Keratinocyte (primary cell): ENCODE measurements at regions not wholly inside any gene's neighbourhood (a gene's known extent, or its start where the extent isn't known, plus 50 kb on each side); places are given as distances from the start of the nearest gene placed in this dataset.

Experiments used
- DNase-seq: peaks from one replicate; pipeline ENCODE4 v3.0.0-alpha.2; 2011; ENCODE audit warnings: low read depth, missing footprints, low spot score
- FAIRE-seq: peaks from 2 replicates; lab custom pipeline; 2011; peaks lifted over from hg19 to GRCh38; lab: Jason Lieb, UNC
- H2AFZ ChIP-seq: 2 replicates; pipeline ENCODE4 v1.6.0; 2012; ENCODE audit warnings: low read length, control low read depth, inconsistent platforms; ENCODE audit not compliant: control insufficient read depth
- H3K27ac ChIP-seq: 2 replicates; pipeline ENCODE4 v1.5.1; 2011; ENCODE audit warnings: low read length; ENCODE audit not compliant: control insufficient read depth, insufficient read depth
- H3K27me3 ChIP-seq: 3 replicates; pipeline ENCODE4 v1.6.0; 2011; ENCODE audit warnings: low read length; ENCODE audit not compliant: control insufficient read depth, insufficient read depth; ENCODE audit errors: extremely low read depth
- H3K36me3 ChIP-seq, 2 experiments: 2 replicates in 1 of 2; 3 replicates in 1 of 2; pipeline ENCODE4 v1.5.1; 2011; ENCODE audit warnings: low read length in 2 of 2, mild to moderate bottlenecking in 1 of 2; ENCODE audit not compliant: control insufficient read depth in 2 of 2, insufficient read depth in 2 of 2; ENCODE audit errors: extremely low read depth in 1 of 2
- H3K4me1 ChIP-seq: 3 replicates; pipeline ENCODE4 v1.5.1; 2011; ENCODE audit warnings: low read length; ENCODE audit not compliant: control insufficient read depth, insufficient read depth; ENCODE audit errors: extremely low read depth
- H3K4me2 ChIP-seq: 3 replicates; pipeline ENCODE4 v1.6.0; 2011; ENCODE audit warnings: low read depth, low read length; ENCODE audit not compliant: control insufficient read depth, insufficient read depth; ENCODE audit errors: extremely low read depth
- H3K4me3 ChIP-seq, 3 experiments: fragments of 200-600 bp in 1 of 3; sonication (generic) in 1 of 3; 2 replicates in 2 of 3; 3 replicates in 1 of 3; pipeline ENCODE4 v1.5.1; 2011 to 2016; ENCODE audit warnings: low read length in 3 of 3, mild to moderate bottlenecking in 3 of 3, control low read depth in 2 of 3, inconsistent platforms in 1 of 3, low read depth in 1 of 3, mixed read lengths in 1 of 3, mixed run types in 1 of 3, moderate library complexity in 1 of 3; ENCODE audit not compliant: control insufficient read depth in 2 of 3, insufficient read depth in 2 of 3; ENCODE audit errors: extremely low read depth in 1 of 3
- H3K79me2 ChIP-seq: 2 replicates; pipeline ENCODE4 v1.6.0; 2012; ENCODE audit warnings: low read length; ENCODE audit not compliant: control insufficient read depth, insufficient read depth
- H3K9ac ChIP-seq: 3 replicates; pipeline ENCODE4 v1.6.0; 2011; ENCODE audit warnings: low read length; ENCODE audit not compliant: control insufficient read depth, insufficient read depth; ENCODE audit errors: extremely low read depth
- H3K9me1 ChIP-seq: 3 replicates; pipeline ENCODE4 v1.6.0; 2011; ENCODE audit warnings: low read length; ENCODE audit not compliant: control insufficient read depth, insufficient read depth; ENCODE audit errors: extremely low read depth
- H3K9me3 ChIP-seq: 2 replicates; pipeline ENCODE4 v1.5.1; 2012; ENCODE audit warnings: low read depth, low read length; ENCODE audit not compliant: control insufficient read depth
- H4K20me1 ChIP-seq: 3 replicates; pipeline ENCODE4 v1.6.0; 2011; ENCODE audit warnings: low read length; ENCODE audit not compliant: control insufficient read depth, insufficient read depth; ENCODE audit errors: extremely low read depth
- CTCF ChIP-seq, 3 experiments: IDR thresholded peaks in 1 of 3; conservative IDR thresholded peaks in 1 of 3; optimal IDR thresholded peaks in 1 of 3; 2 replicates in 2 of 3; 3 replicates in 1 of 3; pipeline versions ENCODE3 to v1.5.1; 2011; ENCODE audit warnings: low read length in 3 of 3, mild to moderate bottlenecking in 3 of 3, moderate library complexity in 2 of 3, control low read depth in 1 of 3, inconsistent platforms in 1 of 3; ENCODE audit not compliant: insufficient read depth in 2 of 3; ENCODE audit errors: extremely low read depth in 1 of 3
- EZH2 ChIP-seq: IDR thresholded peaks from one replicate; pipeline ENCODE4 v1.6.1; 2012; ENCODE audit warnings: inconsistent platforms, mild to moderate bottlenecking, low read length, moderate library complexity
- dilution Hi-C: fragments of 300-500 bp; cut with MboI; formaldehyde crosslinking; loops from one replicate; pipeline ENCODE4 v1.7.0; 2020; ENCODE audit warnings: low sequenced_read_pairs; ENCODE audit not compliant: extremely low pct_ligation_motif_present

GRCh38 chr6:22878324-22878701 lies 308.9 kb downstream of the HDGFL1 start:
- no peak overlapping the region for H3K4me2 ChIP-seq

GRCh38 chr6:22878706-22879105 lies 309.3 kb downstream of the HDGFL1 start:
- H3K27ac ChIP-seq, result no peak overlapping the region
- H3K4me1 ChIP-seq, result peaks cover 8% of the 10 kb centered on the region
- H3K9ac ChIP-seq, result no peak overlapping the region
- H4K20me1 ChIP-seq, result no peaks in the 10 kb centered on the region
- no peaks in the 10 kb centered on the region for H3K27me3 ChIP-seq
- no peak for TF ChIP-seq CTCF (optimal IDR thresholded peaks at IDR 0.05 in 1 of 3, IDR thresholded peaks at IDR 0.05 in 1 of 3, conservative IDR thresholded peaks at IDR 0.05 in 1 of 3; ENCODE audit: extremely low read depth in 1 of 3, insufficient read depth in 2 of 3, low read length in 3 of 3)
- TF ChIP-seq EZH2, result no peak
- dilution Hi-C loops, result no loop called here
- DNase-seq (no peak), FAIRE-seq (no peak)
- no peak overlapping the region for H3K4me3 ChIP-seq
- H3K79me2 ChIP-seq, result no peaks in the 10 kb centered on the region
- H3K9me1 ChIP-seq, result no peaks in the 10 kb centered on the region
- H2AFZ ChIP-seq, result no peak overlapping the region
- no peak overlapping the region for H3K4me2 ChIP-seq
- H3K36me3 ChIP-seq, result no peaks in the 10 kb centered on the region
- H3K9me3 ChIP-seq, result no peaks in the 10 kb centered on the region

More at GRCh38 chr6:22878324-22878701, 308.9 kb downstream of the HDGFL1 start:
- DNase-seq (no peak), FAIRE-seq (no peak)
- H3K79me2 ChIP-seq, result no peaks in the 10 kb centered on the region
- no peaks in the 10 kb centered on the region for H3K9me3 ChIP-seq
- H3K27ac ChIP-seq, result no peak overlapping the region
- TF ChIP-seq EZH2 (no peak), CTCF (optimal IDR thresholded peaks at IDR 0.05 in 1 of 3, IDR thresholded peaks at IDR 0.05 in 1 of 3, conservative IDR thresholded peaks at IDR 0.05 in 1 of 3; ENCODE audit: extremely low read depth in 1 of 3, insufficient read depth in 2 of 3, low read length in 3 of 3) (no peak)
- H2AFZ ChIP-seq, result no peak overlapping the region
- no peaks in the 10 kb centered on the region for H3K27me3 ChIP-seq
- H3K9me1 ChIP-seq, result no peaks in the 10 kb centered on the region
- H3K4me1 ChIP-seq, result peaks cover 8% of the 10 kb centered on the region
- no peaks in the 10 kb centered on the region for H4K20me1 ChIP-seq
- H3K4me3 ChIP-seq, result no peak overlapping the region
- H3K9ac ChIP-seq, result no peak overlapping the region
- H3K36me3 ChIP-seq, result no peaks in the 10 kb centered on the region
- dilution Hi-C loops, result no loop called here
